H9 (cell line): ENCODE measurements at regions not wholly inside any gene's neighbourhood (a gene's known extent, or its start where the extent isn't known, plus 50 kb on each side); places are given as distances from the start of the nearest gene placed in this dataset.

Experiments used
- DNase-seq: peaks from one replicate; pipeline ENCODE4 v3.0.0-alpha.2; 2017
- H2AFZ ChIP-seq: one replicate; pipeline ENCODE4 v1.6.1; 2013; ENCODE audit warnings: mild to moderate bottlenecking, low read length, control low read depth, moderate library complexity
- H2AK5ac ChIP-seq: 2 replicates; pipeline ENCODE4 v1.6.1; 2013; ENCODE audit warnings: low read length, control low read depth, mixed read lengths; ENCODE audit not compliant: insufficient read length
- H2BK120ac ChIP-seq: one replicate; pipeline ENCODE4 v1.6.1; 2013; ENCODE audit warnings: low read depth, mild to moderate bottlenecking, low read length, control low read depth, inconsistent platforms; ENCODE audit not compliant: poor library complexity, severe bottlenecking
- H2BK12ac ChIP-seq: 2 replicates; pipeline ENCODE4 v1.6.1; 2013; ENCODE audit warnings: low read length, control low read depth, mixed read lengths, low read depth; ENCODE audit not compliant: insufficient read length
- H2BK15ac ChIP-seq: 2 replicates; pipeline ENCODE4 v1.6.1; 2013; ENCODE audit warnings: low read depth, low read length, control low read depth
- H2BK20ac ChIP-seq: one replicate; pipeline ENCODE4 v1.6.1; 2013; ENCODE audit warnings: low read depth, mild to moderate bottlenecking, low read length, control low read depth, inconsistent platforms; ENCODE audit not compliant: poor library complexity, severe bottlenecking
- H2BK5ac ChIP-seq: 2 replicates; pipeline ENCODE4 v1.6.1; 2013; ENCODE audit warnings: low read length, control low read depth, mixed read lengths; ENCODE audit not compliant: insufficient read length
- H3K14ac ChIP-seq: 2 replicates; pipeline ENCODE4 v1.6.1; 2013; ENCODE audit warnings: low read length, control low read depth; ENCODE audit not compliant: insufficient read depth
- H3K18ac ChIP-seq: 2 replicates; pipeline ENCODE4 v1.6.1; 2013; ENCODE audit warnings: low read depth, mild to moderate bottlenecking, mixed read lengths, low read length, control low read depth; ENCODE audit not compliant: insufficient read length
- H3K23ac ChIP-seq: 2 replicates; pipeline ENCODE4 v1.6.1; 2013; ENCODE audit warnings: low read length, control low read depth, mixed read lengths, low read depth; ENCODE audit not compliant: insufficient read length
- H3K23me2 ChIP-seq: 2 replicates; pipeline ENCODE4 v1.6.1; 2013; ENCODE audit warnings: low read depth, mild to moderate bottlenecking, mixed read lengths, low read length, control low read depth; ENCODE audit not compliant: insufficient read length, poor library complexity, severe bottlenecking
- H3K27ac ChIP-seq: 2 replicates; pipeline ENCODE4 v1.5.1; 2013; ENCODE audit warnings: low read length, control low read depth, mixed read lengths, low read depth; ENCODE audit not compliant: insufficient read length
- H3K27me3 ChIP-seq: 2 replicates; pipeline ENCODE4 v1.6.1; 2013; ENCODE audit warnings: low read length, control low read depth, inconsistent platforms; ENCODE audit not compliant: insufficient read depth
- H3K4ac ChIP-seq: 2 replicates; pipeline ENCODE4 v1.6.1; 2013; ENCODE audit warnings: low read depth, mild to moderate bottlenecking, control low read depth, inconsistent platforms, low read length, moderate library complexity
- H3K4me1 ChIP-seq: 2 replicates; pipeline ENCODE4 v1.6.1; 2013; ENCODE audit warnings: low read length, control low read depth, inconsistent platforms; ENCODE audit not compliant: insufficient read depth
- H3K4me2 ChIP-seq: 2 replicates; pipeline ENCODE4 v1.6.1; 2013; ENCODE audit warnings: low read length, control low read depth, mixed read lengths; ENCODE audit not compliant: insufficient read length, insufficient read depth
- H3K56ac ChIP-seq: 2 replicates; pipeline ENCODE4 v1.6.1; 2013; ENCODE audit warnings: low read depth, mild to moderate bottlenecking, mixed read lengths, low read length, control low read depth; ENCODE audit not compliant: insufficient read length
- H3K79me1 ChIP-seq: 2 replicates; pipeline ENCODE4 v1.6.1; 2013; ENCODE audit warnings: low read depth, mild to moderate bottlenecking, moderate library complexity, low read length, control low read depth, inconsistent platforms; ENCODE audit not compliant: insufficient read depth, poor library complexity, severe bottlenecking
- H3K79me2 ChIP-seq: 2 replicates; pipeline ENCODE4 v1.6.1; 2013; ENCODE audit warnings: low read length, control low read depth, inconsistent platforms; ENCODE audit not compliant: insufficient read depth
- H3K9ac ChIP-seq: 2 replicates; pipeline ENCODE4 v1.6.1; 2013; ENCODE audit warnings: low read length, control low read depth, mixed read lengths; ENCODE audit not compliant: insufficient read length; ENCODE audit errors: extremely low read depth
- H3K9me3 ChIP-seq: one replicate; pipeline ENCODE4 v1.6.1; 2013; ENCODE audit warnings: low read depth, low read length, inconsistent platforms; ENCODE audit not compliant: control insufficient read depth
- H3T11ph ChIP-seq: one replicate; pipeline ENCODE4 v1.6.1; 2013; ENCODE audit warnings: mild to moderate bottlenecking, low read length, control low read depth, inconsistent platforms
- H4K20me1 ChIP-seq: one replicate; pipeline ENCODE4 v1.6.1; 2013; ENCODE audit not compliant: control insufficient read depth, insufficient read length, insufficient read depth
- H4K5ac ChIP-seq: 2 replicates; pipeline ENCODE4 v1.6.1; 2013; ENCODE audit warnings: low read depth, mild to moderate bottlenecking, mixed read lengths, low read length, control low read depth; ENCODE audit not compliant: insufficient read length
- H4K8ac ChIP-seq: replicated peaks from 2 replicates; pipeline ENCODE4 v1.6.1; 2013; ENCODE audit warnings: low read length, control low read depth, mixed read lengths, low read depth; ENCODE audit not compliant: insufficient read length
- H4K91ac ChIP-seq: 2 replicates; pipeline ENCODE4 v1.6.1; 2013; ENCODE audit warnings: low read depth, mild to moderate bottlenecking, moderate library complexity, mixed read lengths, low read length, control low read depth; ENCODE audit not compliant: insufficient read length
- H3K27ac Mint-ChIP-seq, 3 experiments: 2 replicates in 2 of 3; 3 replicates in 1 of 3; pipeline ENCODE4 v1.8.0; 2020 to 2021; ENCODE audit warnings: mixed read lengths in 3 of 3, mild to moderate bottlenecking in 1 of 3, moderate library complexity in 1 of 3
- H3K27me3 Mint-ChIP-seq: 2 replicates; pipeline ENCODE4 v1.8.0; 2021; ENCODE audit warnings: low read depth, mild to moderate bottlenecking, moderate library complexity, mixed read lengths
- H3K36me3 Mint-ChIP-seq, 3 experiments: 2 replicates in 2 of 3; 3 replicates in 1 of 3; pipeline ENCODE4 v1.8.0; 2020 to 2021; ENCODE audit warnings: low read depth in 3 of 3, mixed read lengths in 3 of 3; ENCODE audit not compliant: insufficient read depth in 1 of 3
- H3K4me1 Mint-ChIP-seq, 2 experiments: 2 replicates each; pipeline ENCODE4 v1.8.0; 2020; ENCODE audit warnings: mixed read lengths in 2 of 2
- H3K4me3 Mint-ChIP-seq, 2 experiments: 2 replicates in 1 of 2; 3 replicates in 1 of 2; pipeline ENCODE4 v1.8.0; 2020 to 2021; ENCODE audit warnings: mild to moderate bottlenecking in 2 of 2, mixed read lengths in 2 of 2, moderate library complexity in 1 of 2
- H3K9me3 Mint-ChIP-seq, 2 experiments: 2 replicates in 1 of 2; 3 replicates in 1 of 2; pipeline ENCODE4 v1.8.0; 2020; ENCODE audit warnings: mild to moderate bottlenecking in 2 of 2, mixed read lengths in 2 of 2, moderate library complexity in 1 of 2
- WGBS: extraction: QIAGEN DNeasy Blood & Tissue Kit; methylation state at CpG from one replicate; pipeline ENCODE4 v1.1.7; 2013; ENCODE audit warnings: missing lambda C conversion rate, low lambda C conversion rate, mixed read lengths; ENCODE audit not compliant: insufficient read length; ENCODE audit errors: extremely low coverage; 5-methylcytosine and 5-hydroxymethylcytosine counted together
- TF ChIP-seq, protein P1 (sequence below): fragments of 200-600 bp; sonication (generic); conservative IDR thresholded peaks from 3 replicates; pipeline ENCODE4 v1.8.0; 2021; ENCODE audit warnings: antibody characterized with exemption, mild to moderate bottlenecking

DNA sequence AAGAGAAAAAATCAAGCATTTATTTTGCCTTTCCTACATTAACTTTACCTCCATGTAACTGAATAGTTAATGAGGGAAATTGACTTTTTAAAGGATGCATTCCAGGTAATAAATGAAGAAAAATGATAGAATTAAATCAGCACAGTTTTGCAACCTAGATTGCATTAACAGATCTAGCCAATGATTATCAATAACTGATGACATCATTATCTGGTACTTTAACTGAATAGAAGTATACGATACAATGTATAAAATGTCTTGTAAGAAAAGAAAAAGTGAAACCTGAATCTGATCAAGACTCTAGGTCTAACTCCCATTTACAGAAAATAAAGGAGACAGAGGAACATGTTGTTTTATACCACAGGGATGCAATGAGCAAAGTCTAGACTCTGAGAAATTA, 126.0 kb upstream of the XPO1 start:
- Histone ChIP-seq H3K27me3 (no peaks in the 10 kb centered on the region), H3K79me1 (no peaks in the 10 kb centered on the region), H3K4me2 (no peak overlapping the region), H2BK5ac (no peak overlapping the region), H3K23ac (no peak overlapping the region), H3K27ac (no peak overlapping the region), H3K14ac (no peak overlapping the region), H3K79me2 (no peaks in the 10 kb centered on the region), H4K5ac (no peak overlapping the region), H2BK120ac (no peak overlapping the region), H2BK15ac (no peak overlapping the region), H4K20me1 (no peaks in the 10 kb centered on the region), H3K9ac (no peak overlapping the region), H2BK20ac (no peak overlapping the region), H3K4ac (no peak overlapping the region), H3K4me1 (no peaks in the 10 kb centered on the region), H4K8ac (no peak overlapping the region), H2AFZ (no peak overlapping the region), H4K91ac (no peak overlapping the region), H3K56ac (no peak overlapping the region), H3T11ph (no peak overlapping the region), H3K9me3 (no peaks in the 10 kb centered on the region), H2BK12ac (no peak overlapping the region), H2AK5ac (no peak overlapping the region), H3K23me2 (no peaks in the 10 kb centered on the region), H3K18ac (no peak overlapping the region)
- TF ChIP-seq, protein P1, sequence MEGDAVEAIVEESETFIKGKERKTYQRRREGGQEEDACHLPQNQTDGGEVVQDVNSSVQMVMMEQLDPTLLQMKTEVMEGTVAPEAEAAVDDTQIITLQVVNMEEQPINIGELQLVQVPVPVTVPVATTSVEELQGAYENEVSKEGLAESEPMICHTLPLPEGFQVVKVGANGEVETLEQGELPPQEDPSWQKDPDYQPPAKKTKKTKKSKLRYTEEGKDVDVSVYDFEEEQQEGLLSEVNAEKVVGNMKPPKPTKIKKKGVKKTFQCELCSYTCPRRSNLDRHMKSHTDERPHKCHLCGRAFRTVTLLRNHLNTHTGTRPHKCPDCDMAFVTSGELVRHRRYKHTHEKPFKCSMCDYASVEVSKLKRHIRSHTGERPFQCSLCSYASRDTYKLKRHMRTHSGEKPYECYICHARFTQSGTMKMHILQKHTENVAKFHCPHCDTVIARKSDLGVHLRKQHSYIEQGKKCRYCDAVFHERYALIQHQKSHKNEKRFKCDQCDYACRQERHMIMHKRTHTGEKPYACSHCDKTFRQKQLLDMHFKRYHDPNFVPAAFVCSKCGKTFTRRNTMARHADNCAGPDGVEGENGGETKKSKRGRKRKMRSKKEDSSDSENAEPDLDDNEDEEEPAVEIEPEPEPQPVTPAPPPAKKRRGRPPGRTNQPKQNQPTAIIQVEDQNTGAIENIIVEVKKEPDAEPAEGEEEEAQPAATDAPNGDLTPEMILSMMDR: no peak
- no peak overlapping the region for H3K27ac Mint-ChIP-seq
- H3K36me3 Mint-ChIP-seq: no peaks in the 10 kb centered on the region
- no peak for DNase-seq
- WGBS: no CpG with 5 or more reads among the region's 1 CpG
- no peak overlapping the region for H3K4me3 Mint-ChIP-seq
- H3K9me3 Mint-ChIP-seq: no peaks in the 10 kb centered on the region
- no peaks in the 10 kb centered on the region for H3K27me3 Mint-ChIP-seq
- peaks cover 0 to 7% of the 10 kb centered on the region in 2 experiments; a peak in 2 of 4 replicates for H3K4me1 Mint-ChIP-seq
